ENCODE measurements at regions not wholly inside any gene's neighbourhood (a gene's known extent, or its start where the extent isn't known, plus 50 kb on each side); places are given as distances from the start of the nearest gene placed in this dataset.

DNA sequence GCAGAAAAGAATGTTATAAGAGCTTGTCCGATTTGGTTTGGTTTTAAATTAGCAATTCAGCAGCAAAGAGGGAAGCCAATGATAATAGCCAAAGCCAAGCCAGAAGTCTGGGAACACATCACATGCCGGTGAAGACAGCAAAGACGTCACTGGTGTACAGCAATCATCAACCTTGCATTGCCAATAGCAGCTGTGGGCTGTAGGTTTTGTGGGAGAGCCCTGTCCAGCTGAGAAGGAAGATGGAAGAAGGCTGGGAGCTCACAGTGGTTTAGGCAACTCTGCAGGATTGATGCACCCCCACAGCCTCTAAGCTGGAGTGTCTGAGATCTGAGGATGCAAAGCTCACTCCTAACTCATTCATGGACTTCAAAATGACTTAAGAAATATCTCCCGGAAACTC is 338.7 kb downstream of the SIPA1L2 start:
- TF ChIP-seq TAF1 (IDR thresholded peaks at IDR 0.05; ENCODE audit: low read depth, low read length) (no peak), POLR2AphosphoS5 (IDR thresholded peaks at IDR 0.05; ENCODE audit: low read depth, low read length) (no peak), POLR2A (IDR thresholded peaks at IDR 0.05; ENCODE audit: low read depth, low read length) (no peak)
